Vagina (tissue), 2 donors: ENCODE measurements at regions not wholly inside any gene's neighbourhood (a gene's known extent, or its start where the extent isn't known, plus 50 kb on each side); places are given as distances from the start of the nearest gene placed in this dataset.

Source experiments
- CTCF ChIP-seq, 3 experiments: fragments of 450-650 bp in 2 of 3; fragments of 200-600 bp in 1 of 3; sonication (generic) in 1 of 3; IDR thresholded peaks; one replicate each; pipeline ENCODE4 v1.5.1; 2017 to 2019; ENCODE audit warnings: antibody characterized with exemption in 3 of 3, mild to moderate bottlenecking in 2 of 3, moderate library complexity in 2 of 3
- POLR2A ChIP-seq, 2 donors: fragments of 450-650 bp; IDR thresholded peaks; one replicate each; pipeline ENCODE4 v1.6.1; 2017; ENCODE audit warnings: antibody characterized with exemption in 2 of 2, mild to moderate bottlenecking in 2 of 2, moderate library complexity in 2 of 2
- POLR2AphosphoS5 ChIP-seq, 2 donors: sonication (generic); formaldehyde crosslinking; IDR thresholded peaks; one replicate each; pipeline ENCODE4 v1.9.0; 2017; ENCODE audit warnings: antibody characterized with exemption in 2 of 2, mild to moderate bottlenecking in 2 of 2, low read depth in 1 of 2; ENCODE audit not compliant: insufficient read depth in 1 of 2

GRCh38 chr7:115869801-115870200, 160.8 kb downstream of the TFEC start:
- TF ChIP-seq CTCF (IDR thresholded peaks at IDR 0.05), result no peak
- TF ChIP-seq POLR2AphosphoS5 (IDR thresholded peaks at IDR 0.05; ENCODE audit: insufficient read depth in 1 of 2, low read depth in 1 of 2), result no peak
- no peak for TF ChIP-seq POLR2A (IDR thresholded peaks at IDR 0.05)
